ENCODE measurements at regions not wholly inside any gene's neighbourhood (a gene's known extent, or its start where the extent isn't known, plus 50 kb on each side); places are given as distances from the start of the nearest gene placed in this dataset.
A peak's percentile ranks its signal among the peaks of the same experiment; 100 is the strongest.

GRCh38 chr14:86035882-86036281 lies 505.9 kb downstream of the FLRT2 start:
- TF ChIP-seq CTCF (IDR thresholded peaks at IDR 0.05): peak in 3 of 4 donors; percentile 23 to 47 (median 29)
- TF ChIP-seq POLR2A (IDR thresholded peaks at IDR 0.05): no peak

Measured in right lobe of liver (tissue), 4 donors.